Medulla oblongata (tissue), 1 donor: ENCODE measurements at regions not wholly inside any gene's neighbourhood (a gene's known extent, or its start where the extent isn't known, plus 50 kb on each side); places are given as distances from the start of the nearest gene placed in this dataset.
A peak's percentile ranks its signal among the peaks of the same experiment; 100 is the strongest.

Source experiments
- DNase-seq: peaks from one replicate; pipeline ENCODE4 v3.0.0-alpha.2; 2015; ENCODE audit errors: extremely low spot score

DNA sequence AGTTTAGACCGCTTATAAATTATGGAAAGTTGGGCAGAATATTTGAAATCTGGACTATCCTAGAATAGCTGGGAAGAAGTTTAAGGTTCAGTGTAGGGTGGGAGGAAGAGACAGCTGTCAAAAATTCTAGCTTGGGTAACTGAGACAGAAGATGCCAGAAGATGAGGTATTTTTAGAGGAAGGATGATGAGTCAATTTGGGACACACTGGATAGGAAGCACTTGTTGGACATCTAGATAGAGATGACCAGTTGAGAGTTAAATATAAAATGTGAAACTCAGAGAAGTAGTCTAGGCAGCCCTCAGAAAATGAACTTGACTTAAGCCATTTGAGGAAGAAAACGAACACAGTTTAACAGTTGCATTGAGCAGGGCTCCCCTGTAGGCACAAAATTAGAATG lies 137.9 kb upstream of the MAP9 start:
- no peak for DNase-seq

DNA sequence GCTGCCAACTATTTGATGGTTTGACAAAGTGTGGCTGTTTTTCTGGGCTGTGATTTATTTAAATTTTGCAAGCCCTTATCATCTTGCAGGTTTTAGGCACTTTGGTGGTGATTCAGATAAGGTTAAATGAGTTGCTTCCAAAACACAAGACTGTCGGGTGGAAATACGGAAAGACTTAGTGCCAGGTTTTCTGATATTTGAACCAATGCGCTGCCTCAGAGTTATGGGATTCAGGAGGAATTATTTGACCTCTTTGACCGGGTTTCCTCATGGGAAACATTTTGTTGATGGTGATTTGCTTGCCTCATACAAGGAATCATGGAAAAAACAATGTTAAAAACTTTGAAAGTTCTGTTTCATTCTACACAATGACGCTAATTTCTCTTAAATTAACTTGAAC lies 136.1 kb upstream of the MAP9 start:
- no peak for DNase-seq

DNA sequence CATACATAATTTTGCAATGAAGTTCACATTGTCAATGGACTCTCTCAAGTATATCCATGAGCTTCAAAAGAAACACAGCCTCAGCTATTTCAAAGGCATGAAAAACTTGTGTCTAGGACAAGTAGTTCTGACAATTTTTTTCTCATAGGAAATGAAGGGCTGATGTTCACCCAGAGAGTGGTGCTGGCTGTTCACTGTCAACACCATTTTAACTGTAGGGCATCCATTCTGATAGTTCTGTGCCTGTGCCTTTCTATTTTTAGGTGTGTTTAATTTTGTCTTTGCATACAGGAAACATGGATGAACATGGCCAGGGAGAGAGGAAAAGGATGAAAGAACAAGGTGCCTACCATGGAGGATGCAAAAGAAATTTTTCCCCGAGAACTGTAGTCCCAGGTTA lies 135.3 kb upstream of the MAP9 start:
- DNase-seq: no peak

DNA sequence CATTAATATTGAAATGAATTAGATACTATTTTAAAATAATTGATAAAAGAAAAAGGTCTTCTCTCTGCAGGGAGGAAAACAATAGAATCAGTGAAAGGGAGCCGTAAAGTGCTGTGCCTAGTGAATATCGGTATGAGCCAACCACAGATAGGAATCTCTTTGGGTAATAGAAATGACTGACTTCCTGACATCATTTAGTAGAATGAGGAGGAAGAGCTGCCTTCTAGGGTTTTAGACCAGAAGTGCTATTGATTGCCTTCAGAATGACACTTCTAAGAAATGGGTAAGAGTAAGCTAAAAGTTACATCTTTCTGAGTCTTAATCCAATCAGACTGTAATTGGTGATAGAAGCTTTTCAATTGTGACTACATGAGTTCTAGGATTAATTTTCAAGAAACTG lies 134.0 kb upstream of the MAP9 start:
- no peak for DNase-seq

DNA sequence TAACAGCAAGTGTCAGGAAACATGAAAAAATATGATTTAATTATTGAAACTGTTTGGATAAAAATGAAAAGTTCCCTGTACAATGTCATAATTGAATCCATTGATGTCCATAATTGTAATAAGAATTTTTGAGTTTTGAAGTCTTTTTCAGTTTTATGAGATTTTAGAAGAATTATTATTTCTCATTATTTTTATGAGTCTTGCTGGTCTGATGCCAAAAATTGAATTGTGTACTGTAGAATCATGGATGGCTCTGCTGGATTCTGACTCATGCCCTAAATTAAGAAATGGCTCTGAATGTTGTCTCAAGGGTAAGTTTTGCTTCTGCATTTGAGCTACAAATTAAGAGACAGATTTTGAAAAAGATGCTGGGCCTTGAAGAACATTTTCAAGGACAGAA lies 132.8 kb upstream of the MAP9 start:
- no peak for DNase-seq

DNA sequence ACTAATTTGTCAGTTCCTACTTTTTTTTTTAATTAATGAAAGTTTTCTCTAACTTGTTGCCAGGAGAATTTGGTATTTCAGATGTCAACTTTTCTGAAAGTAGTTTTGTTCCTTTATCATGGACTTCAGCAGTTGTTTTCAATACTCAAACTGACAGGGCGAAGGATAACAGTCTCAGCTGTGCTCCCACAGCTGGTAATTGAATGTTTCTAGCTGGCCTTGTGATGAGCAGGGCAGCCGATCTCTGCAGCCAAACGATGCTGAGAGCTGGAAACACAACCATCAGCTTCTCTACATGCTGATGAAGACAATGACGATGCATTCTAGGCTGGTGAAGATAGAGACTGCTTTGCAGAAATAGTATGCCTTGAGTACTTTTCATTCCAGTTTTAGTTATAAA lies 130.0 kb upstream of the MAP9 start:
- DNase-seq: peak; percentile 7

DNA sequence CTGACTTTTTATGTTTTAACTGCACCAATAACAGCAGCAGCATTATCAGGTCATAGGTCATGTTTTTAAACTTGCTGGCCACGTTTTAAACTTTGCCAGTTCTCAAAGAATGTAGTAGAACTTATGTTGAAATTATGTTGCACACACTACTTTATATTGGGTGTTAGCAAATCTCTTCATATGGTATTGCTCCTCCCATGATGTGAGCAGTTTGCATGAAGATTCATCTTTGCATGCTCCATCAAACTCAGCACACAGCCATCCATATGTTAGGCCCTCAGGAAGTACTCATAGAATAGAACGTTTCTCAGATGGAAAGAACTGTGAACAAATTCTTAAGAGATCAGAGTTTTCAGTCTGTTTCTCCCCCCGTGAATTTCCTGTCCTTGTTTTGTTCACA lies 128.6 kb upstream of the MAP9 start:
- DNase-seq: no peak

DNA sequence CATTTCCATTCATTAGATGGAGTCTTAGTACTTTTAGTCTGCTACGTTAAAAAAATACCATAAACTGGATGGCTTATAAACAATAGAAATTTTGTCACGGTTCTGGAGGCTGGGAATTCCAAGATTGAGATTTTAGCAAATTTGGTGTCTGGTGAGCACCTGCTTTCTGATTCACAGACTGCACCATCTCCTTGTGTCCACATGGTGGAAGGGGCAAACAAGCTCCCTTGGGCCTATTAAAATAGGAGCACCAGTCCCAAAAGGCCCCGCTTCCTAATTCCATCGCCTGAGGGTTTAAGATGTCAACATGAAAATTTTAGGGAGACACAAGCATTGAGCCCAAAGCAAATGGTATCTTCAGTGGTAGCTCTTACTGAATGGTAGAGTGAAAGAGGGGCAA lies 120.5 kb upstream of the MAP9 start:
- no peak for DNase-seq

DNA sequence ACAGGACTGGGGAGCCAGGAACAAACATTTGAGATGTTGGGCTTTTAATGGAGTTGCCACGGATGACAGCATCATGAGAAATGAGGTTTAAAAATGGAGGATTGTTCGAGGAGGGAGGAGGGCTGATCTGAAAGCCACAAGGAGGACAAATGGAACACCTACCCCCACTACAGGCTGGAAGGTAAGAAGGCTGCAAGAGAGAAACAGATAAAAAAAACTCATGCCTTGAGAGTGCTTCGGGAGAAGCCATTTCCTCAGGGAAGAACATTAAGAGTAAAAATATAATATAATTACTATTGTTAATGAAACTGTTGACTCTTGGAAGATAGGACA lies 119.5 kb upstream of the MAP9 start:
- DNase-seq: no peak

DNA sequence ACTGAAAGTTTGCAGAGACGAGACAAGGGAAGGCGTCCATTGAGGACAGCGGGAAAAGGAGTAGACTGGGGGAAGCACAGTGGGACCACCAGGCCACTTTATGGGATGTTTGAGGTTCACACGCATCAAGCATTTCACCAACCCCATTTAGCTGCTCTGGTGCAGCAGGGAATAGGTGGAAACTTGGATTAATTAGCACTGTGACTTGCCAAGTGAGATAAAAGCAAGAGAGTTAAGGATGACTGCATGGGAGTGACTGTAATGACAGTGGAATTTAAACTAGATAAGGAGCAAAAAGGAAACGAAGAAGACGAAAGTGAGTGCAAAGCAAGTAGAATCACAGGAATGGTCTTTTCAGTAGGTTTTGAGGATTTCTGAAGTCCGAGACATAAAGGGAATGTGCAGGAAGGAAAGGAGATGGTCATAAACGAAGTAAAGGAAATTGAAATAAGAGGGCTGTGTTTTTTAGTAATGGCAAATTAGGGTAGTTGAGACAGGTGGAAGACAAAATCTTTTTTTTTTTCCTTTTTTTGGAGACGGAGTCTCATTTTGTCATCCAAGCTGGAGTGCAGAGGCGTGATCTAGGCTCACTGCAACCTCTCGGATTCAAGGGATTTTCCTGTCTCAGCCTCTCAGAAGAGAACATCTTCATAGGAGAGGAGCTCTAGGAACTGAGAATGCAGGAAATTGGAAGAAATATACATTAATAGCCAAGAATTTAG lies 119.0 kb upstream of the MAP9 start:
- DNase-seq: no peak

DNA sequence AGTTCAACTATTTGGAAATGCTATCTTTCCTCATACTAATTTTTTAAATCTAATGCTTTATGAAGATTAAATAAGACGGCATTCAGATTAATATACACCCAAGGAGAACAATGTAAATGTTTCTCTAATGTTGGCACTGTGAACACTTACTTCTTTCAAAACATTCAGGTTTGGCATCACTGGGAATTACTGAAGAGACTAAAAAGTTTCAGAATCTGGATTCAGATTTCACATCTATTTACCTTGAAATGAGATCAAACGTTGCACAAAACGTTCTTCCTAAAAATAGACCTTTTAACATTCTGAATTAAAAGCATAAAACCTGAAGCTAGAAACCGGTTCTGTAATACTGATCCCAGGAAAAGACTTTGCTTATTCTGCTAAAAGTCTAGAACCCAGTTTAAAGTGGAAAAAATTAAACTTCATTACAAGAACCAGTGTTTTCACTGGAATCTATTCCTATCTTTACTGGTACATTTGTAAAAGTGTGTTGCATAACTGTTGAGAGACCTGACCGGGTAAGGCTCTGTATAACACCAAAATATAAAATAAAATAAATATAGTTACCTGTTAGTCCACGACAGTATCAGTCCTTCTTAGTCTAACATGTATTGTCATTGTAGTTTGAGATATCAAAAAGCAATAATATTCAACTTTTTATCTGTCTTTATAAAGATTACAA lies 117.4 kb upstream of the MAP9 start:
- DNase-seq: no peak

DNA sequence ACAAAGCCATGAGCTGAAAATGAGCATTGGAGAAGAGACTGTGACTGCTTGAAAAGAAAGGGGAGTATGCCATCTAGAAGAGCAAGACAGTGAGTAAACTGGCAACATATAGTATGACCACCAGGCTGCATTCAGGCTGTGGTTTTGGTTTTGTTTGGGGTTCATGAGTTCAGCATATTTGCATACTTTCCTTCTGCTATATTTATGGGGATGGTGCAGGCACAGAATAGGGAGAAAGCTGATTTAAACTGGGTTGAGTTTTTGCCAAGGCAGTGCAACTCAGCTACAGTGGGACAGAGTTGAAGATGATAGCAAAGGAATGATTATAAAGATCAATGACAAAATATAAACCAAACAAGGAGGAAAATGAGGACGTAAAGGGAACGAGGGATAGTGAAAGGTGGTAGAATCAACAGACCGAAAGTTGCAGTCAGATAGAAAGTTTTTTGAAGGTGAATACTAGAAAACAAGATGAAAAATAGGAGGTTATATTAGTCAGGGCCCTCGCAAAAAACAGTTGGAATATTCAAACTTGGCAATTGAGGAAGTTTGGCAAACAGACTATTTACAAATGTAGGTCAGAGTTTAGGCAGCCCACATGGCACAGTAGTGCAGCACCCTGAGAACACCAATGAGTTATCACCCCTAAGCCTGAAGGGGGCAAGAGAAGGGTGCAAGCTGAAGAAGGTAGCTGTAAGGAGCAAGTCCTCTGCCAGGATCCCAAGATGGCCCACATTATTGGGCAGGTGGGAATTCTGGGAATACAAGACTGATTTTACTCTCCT lies 114.8 kb upstream of the MAP9 start:
- DNase-seq: no peak

DNA sequence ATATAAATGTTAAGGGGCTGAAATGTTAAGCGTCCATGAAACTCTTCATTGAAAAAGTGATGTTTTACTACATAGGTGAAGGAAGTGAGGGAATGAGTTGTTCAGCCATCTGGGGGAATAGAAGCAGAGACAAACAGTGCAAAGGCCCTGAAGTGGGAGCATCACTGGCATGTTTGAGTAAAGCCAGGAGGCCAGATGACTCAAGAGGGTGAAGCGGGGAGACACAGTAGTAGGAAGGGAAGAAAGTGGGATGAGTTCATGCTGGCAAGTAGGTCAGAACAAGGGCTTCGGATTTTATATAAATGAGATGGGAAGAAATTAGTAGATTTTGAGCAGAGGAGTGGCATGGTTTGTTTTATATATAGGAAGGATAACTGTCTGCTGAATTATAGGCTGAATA lies 112.5 kb upstream of the MAP9 start:
- DNase-seq: no peak

DNA sequence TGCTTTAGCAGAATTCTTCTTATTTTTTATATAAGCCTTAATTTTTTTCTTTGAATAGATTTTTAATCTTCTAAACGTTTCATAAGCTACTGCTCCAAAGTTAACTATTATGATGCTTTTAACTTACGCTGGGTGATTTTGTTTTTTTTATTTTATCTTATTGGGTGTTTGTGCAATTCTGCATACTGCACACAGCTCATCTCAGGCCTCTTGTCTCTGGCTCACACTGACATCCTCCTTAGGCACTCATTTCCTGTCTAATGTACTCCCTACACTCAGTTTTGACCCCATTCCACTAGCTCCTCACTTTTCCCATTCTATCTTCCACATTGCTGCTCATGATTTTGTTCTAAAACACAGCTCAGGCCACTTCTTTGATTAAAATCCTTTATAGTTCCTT lies 111.9 kb upstream of the MAP9 start:
- no peak for DNase-seq

DNA sequence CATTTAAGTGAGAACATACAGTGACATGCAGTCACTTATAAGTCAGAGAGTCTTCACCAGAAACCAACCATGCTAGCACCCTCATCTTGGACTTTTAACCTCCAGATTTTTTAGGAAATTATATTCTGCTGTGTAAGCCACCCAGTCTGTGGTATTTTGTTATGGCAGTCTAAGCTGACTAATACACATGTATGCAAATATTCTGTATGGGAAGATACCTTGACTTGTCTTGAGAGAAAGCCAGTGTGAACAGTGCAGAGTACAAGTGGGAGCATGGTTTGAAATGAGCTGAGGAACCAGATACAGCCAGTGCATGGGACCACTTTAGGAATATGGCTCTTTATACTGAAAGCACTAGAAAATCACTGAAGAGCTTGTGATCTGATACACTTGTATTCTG lies 110.4 kb upstream of the MAP9 start:
- DNase-seq: no peak

DNA sequence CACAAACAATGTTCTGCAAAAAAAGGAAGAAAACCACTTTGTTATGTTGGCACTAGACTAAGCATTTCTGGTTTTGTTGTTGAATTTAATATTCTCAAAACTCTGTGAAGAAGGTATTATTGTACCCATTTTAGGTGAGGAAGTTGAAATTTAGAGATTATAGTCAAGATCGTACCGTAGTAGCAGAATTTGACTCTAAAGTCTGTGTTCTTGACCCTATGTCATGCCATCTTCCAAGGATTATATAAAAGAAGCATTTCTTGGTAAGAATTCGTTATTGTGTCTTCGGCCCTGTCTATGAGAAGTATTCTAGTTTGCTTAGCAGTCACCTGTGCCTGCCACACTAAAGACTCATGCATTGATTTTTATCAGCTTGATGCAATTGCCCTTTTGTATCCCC lies 104.4 kb upstream of the MAP9 start:
- DNase-seq: no peak

DNA sequence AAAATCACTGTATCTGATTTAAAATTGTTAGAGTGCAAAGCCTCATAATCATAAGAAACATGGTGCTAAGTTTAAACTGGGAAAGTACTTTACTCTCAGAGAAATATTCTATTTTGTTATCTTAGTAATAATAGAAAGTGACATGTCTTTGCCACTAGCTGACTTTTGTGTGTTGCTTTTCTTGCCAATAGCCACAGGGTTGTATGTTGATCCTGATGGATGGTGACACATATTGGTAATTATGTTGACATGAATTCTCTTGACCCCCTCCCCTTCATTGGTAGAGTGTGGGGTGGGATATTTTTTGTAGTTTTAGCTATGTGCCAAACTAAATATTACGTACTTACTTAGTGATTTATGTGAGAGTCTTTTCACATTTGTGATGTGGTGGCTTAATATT lies 103.1 kb upstream of the MAP9 start:
- DNase-seq: no peak

DNA sequence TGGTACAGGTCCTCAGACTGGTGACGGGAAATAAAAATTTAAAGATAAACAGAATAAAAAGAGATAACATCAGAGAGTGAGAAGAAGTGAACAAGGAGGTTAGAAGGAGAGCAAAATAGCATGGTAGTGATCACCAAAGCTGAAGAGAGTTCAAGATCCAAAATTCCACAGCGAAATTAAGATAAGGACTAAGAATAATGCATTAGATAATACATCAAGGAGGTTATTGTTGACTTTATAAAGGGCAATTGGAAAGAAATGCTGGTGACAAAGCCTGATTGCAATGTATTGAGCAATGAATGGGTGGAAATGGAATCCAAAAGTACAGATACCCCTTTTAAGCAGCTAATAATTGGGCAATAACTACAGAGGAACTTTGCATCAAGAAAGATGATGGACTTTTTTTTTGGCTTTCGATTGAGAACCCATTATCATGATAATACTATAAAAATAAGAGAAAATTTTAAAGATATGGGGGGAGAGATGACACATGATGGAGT lies 101.6 kb upstream of the MAP9 start:
- DNase-seq: no peak

DNA sequence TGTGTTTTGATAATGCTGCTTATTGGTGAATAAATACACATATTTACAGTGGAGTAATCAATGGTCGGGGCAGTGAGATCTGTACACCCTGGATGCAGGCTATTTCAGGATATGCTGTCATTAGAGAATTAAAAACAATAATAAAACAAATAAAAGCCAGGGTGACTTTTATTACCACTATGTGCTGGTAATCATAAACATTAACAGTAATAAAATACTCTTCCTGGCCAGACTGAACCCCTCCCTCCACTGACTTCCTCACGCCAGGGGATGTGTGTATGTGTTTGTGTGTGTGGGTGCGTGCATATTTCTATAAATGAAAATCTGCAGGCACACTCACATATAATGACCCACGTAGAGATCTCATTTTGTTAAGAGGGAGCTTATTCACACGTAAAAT lies 98.0 kb upstream of the MAP9 start:
- no peak for DNase-seq

DNA sequence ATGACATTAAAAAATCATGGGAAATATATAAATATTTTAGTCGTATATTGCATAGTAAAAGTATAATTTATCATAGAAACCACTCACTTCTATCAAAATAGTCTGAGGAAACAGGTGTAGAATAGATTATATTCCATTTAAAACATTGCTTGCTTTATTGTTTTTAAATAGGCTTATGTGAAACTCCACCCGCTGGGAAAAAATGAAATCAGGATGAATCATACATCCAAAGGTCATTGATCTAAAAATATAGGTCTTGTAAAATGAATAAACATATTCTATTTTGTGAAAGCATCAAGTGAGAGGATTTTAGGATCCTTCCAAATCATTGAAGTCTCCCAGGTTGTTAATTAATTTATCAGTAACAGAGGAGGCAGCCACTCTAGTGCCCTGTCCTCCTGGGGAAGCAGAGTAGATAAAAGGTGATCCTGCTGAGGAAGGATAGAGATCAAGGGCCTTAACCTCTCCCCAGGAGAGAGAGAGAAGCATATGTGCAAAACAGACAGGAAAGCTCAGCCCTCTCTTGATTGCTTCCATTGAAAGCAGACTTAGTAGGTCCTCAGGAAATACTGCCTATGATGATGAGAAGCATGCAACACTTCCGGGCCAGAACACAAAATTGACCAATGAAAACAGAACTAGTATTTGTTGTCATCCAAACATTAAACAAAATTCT lies 96.8 kb upstream of the MAP9 start:
- DNase-seq: no peak

DNA sequence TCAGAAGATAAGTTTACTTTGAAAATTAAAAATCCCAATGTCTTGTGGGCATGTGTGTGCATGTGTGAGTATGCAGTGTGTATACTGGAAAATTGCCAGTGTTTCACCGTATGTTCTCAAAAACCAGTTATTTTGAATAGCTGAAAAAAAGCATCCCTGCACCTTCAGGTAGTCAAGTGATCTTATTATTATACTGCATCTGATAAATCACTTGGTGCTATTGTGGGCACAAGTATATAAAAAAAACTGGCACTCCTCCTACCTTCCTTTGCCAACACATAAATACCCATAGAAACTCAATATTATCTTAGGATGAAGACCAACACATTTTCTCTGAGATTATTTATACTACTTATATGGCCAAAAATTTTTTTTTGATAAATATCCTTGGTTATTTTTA lies 91.5 kb upstream of the MAP9 start:
- no peak for DNase-seq

DNA sequence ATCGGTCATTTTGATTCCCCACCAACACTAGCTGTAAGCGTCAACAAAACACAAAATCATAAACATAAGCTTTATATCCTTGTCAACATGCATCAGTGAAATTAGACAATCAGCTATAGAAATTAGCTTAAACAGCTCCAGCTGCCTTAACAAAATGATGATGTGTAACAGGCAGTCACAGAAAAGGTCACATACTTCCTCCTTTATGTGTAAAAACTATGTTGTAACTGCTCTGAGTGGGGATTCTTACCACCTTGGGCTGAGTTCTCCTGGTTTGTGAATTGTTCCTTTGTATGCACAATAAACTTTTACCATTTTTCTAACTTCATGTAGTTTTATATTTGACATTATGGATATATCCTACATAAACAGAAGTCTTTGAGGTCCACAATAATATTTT lies 73.9 kb upstream of the MAP9 start:
- no peak for DNase-seq

DNA sequence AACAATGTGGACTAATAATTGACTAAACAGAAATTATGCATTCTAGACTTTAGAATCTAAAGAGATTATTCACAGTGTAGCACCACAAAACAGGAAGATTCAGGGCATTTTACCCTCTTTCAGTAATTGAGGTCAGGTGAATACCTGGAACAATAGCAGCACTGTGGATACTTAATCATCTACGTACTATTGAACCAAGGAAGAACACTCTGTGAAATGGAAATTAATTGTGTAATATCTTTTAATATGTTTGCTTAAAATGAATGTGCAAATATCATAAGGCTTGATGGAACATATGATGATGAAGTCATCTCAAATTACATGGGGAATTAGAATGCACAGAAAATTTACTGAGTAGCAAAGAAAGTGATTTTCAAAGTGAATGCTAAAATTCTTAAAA lies 68.5 kb upstream of the MAP9 start:
- no peak for DNase-seq
